ENCODE measurements at regions not wholly inside any gene's neighbourhood (a gene's known extent, or its start where the extent isn't known, plus 50 kb on each side); places are given as distances from the start of the nearest gene placed in this dataset.

DNA sequence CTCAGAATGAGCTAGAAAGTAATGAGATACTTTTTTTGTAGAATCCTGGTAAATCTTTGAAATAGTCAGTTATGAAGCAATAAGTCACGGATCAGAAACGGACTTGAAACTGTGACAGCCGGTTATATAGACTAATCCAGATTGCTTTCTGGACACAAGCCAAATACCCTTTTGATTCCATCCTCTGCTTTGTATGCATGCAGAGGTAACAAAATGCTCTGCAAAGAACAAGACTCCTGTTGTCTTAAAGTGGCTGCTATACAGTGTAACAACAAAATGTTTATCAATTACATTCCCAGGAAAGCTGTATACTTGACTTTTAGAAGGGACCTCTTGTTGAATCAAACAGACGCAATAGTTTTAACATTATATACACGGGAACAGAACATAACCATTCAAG, 66.5 kb upstream of the STARD13 start:
- POLR2A ChIA-PET: no interaction called here
- no peaks in the 10 kb centered on the region for H3K9me3 Mint-ChIP-seq
- no peak overlapping the region for H3K4me3 Mint-ChIP-seq
- TF ChIP-seq, protein P1, sequence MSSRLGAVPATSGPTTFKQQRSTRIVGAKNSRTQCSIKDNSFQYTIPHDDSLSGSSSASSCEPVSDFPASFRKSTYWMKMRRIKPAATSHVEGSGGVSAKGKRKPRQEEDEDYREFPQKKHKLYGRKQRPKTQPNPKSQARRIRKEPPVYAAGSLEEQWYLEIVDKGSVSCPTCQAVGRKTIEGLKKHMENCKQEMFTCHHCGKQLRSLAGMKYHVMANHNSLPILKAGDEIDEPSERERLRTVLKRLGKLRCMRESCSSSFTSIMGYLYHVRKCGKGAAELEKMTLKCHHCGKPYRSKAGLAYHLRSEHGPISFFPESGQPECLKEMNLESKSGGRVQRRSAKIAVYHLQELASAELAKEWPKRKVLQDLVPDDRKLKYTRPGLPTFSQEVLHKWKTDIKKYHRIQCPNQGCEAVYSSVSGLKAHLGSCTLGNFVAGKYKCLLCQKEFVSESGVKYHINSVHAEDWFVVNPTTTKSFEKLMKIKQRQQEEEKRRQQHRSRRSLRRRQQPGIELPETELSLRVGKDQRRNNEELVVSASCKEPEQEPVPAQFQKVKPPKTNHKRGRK (CRISPR knock-in tag; IDR thresholded peaks at IDR 0.05; ENCODE audit: borderline replicate concordance): no peak
- TF ChIP-seq, protein P2, sequence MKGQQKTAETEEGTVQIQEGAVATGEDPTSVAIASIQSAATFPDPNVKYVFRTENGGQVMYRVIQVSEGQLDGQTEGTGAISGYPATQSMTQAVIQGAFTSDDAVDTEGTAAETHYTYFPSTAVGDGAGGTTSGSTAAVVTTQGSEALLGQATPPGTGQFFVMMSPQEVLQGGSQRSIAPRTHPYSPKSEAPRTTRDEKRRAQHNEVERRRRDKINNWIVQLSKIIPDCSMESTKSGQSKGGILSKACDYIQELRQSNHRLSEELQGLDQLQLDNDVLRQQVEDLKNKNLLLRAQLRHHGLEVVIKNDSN (CRISPR knock-in tag; IDR thresholded peaks at IDR 0.05): no peak
- TF ChIP-seq, protein P3, sequence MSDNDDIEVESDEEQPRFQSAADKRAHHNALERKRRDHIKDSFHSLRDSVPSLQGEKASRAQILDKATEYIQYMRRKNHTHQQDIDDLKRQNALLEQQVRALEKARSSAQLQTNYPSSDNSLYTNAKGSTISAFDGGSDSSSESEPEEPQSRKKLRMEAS (CRISPR knock-in tag; IDR thresholded peaks at IDR 0.05): no peak
- TF ChIP-seq SP1 (CRISPR knock-in tag; conservative IDR thresholded peaks at IDR 0.05): no peak
- TF ChIP-seq, protein P4, sequence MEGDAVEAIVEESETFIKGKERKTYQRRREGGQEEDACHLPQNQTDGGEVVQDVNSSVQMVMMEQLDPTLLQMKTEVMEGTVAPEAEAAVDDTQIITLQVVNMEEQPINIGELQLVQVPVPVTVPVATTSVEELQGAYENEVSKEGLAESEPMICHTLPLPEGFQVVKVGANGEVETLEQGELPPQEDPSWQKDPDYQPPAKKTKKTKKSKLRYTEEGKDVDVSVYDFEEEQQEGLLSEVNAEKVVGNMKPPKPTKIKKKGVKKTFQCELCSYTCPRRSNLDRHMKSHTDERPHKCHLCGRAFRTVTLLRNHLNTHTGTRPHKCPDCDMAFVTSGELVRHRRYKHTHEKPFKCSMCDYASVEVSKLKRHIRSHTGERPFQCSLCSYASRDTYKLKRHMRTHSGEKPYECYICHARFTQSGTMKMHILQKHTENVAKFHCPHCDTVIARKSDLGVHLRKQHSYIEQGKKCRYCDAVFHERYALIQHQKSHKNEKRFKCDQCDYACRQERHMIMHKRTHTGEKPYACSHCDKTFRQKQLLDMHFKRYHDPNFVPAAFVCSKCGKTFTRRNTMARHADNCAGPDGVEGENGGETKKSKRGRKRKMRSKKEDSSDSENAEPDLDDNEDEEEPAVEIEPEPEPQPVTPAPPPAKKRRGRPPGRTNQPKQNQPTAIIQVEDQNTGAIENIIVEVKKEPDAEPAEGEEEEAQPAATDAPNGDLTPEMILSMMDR (IDR thresholded peaks at IDR 0.05): no peak
- TF ChIP-seq, protein P5, sequence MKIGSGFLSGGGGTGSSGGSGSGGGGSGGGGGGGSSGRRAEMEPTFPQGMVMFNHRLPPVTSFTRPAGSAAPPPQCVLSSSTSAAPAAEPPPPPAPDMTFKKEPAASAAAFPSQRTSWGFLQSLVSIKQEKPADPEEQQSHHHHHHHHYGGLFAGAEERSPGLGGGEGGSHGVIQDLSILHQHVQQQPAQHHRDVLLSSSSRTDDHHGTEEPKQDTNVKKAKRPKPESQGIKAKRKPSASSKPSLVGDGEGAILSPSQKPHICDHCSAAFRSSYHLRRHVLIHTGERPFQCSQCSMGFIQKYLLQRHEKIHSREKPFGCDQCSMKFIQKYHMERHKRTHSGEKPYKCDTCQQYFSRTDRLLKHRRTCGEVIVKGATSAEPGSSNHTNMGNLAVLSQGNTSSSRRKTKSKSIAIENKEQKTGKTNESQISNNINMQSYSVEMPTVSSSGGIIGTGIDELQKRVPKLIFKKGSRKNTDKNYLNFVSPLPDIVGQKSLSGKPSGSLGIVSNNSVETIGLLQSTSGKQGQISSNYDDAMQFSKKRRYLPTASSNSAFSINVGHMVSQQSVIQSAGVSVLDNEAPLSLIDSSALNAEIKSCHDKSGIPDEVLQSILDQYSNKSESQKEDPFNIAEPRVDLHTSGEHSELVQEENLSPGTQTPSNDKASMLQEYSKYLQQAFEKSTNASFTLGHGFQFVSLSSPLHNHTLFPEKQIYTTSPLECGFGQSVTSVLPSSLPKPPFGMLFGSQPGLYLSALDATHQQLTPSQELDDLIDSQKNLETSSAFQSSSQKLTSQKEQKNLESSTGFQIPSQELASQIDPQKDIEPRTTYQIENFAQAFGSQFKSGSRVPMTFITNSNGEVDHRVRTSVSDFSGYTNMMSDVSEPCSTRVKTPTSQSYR (CRISPR knock-in tag; IDR thresholded peaks at IDR 0.05): no peak
- TF ChIP-seq SMAD4 (CRISPR knock-in tag; IDR thresholded peaks at IDR 0.05): no peak
- no peak for TF ChIP-seq ZNF396 (CRISPR knock-in tag; IDR thresholded peaks at IDR 0.05; ENCODE audit: borderline replicate concordance)
- TF ChIP-seq FOXJ3 (CRISPR knock-in tag; IDR thresholded peaks at IDR 0.05; ENCODE audit: borderline replicate concordance): no peak
- TF ChIP-seq CREM (CRISPR knock-in tag; IDR thresholded peaks at IDR 0.05): no peak
- no peak for TF ChIP-seq PRRX2 (CRISPR knock-in tag; IDR thresholded peaks at IDR 0.05)
- TF ChIP-seq, protein P6, sequence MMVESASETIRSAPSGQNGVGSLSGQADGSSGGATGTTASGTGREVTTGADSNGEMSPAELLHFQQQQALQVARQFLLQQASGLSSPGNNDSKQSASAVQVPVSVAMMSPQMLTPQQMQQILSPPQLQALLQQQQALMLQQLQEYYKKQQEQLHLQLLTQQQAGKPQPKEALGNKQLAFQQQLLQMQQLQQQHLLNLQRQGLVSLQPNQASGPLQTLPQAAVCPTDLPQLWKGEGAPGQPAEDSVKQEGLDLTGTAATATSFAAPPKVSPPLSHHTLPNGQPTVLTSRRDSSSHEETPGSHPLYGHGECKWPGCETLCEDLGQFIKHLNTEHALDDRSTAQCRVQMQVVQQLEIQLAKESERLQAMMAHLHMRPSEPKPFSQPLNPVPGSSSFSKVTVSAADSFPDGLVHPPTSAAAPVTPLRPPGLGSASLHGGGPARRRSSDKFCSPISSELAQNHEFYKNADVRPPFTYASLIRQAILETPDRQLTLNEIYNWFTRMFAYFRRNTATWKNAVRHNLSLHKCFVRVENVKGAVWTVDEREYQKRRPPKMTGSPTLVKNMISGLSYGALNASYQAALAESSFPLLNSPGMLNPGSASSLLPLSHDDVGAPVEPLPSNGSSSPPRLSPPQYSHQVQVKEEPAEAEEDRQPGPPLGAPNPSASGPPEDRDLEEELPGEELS (CRISPR knock-in tag; IDR thresholded peaks at IDR 0.05): no peak
- TF ChIP-seq, protein P7, sequence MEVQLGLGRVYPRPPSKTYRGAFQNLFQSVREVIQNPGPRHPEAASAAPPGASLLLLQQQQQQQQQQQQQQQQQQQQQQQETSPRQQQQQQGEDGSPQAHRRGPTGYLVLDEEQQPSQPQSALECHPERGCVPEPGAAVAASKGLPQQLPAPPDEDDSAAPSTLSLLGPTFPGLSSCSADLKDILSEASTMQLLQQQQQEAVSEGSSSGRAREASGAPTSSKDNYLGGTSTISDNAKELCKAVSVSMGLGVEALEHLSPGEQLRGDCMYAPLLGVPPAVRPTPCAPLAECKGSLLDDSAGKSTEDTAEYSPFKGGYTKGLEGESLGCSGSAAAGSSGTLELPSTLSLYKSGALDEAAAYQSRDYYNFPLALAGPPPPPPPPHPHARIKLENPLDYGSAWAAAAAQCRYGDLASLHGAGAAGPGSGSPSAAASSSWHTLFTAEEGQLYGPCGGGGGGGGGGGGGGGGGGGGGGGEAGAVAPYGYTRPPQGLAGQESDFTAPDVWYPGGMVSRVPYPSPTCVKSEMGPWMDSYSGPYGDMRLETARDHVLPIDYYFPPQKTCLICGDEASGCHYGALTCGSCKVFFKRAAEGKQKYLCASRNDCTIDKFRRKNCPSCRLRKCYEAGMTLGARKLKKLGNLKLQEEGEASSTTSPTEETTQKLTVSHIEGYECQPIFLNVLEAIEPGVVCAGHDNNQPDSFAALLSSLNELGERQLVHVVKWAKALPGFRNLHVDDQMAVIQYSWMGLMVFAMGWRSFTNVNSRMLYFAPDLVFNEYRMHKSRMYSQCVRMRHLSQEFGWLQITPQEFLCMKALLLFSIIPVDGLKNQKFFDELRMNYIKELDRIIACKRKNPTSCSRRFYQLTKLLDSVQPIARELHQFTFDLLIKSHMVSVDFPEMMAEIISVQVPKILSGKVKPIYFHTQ (CRISPR knock-in tag; IDR thresholded peaks at IDR 0.05): no peak
- no peak for TF ChIP-seq NFATC4 (CRISPR knock-in tag; IDR thresholded peaks at IDR 0.05)
- TF ChIP-seq RORB (CRISPR knock-in tag; IDR thresholded peaks at IDR 0.05): no peak
- H3K27ac Mint-ChIP-seq: no peak overlapping the region
- DNase-seq (ENCODE audit: low spot score) (no peak), ATAC-seq (no peak)
- H3K27me3 Mint-ChIP-seq (ENCODE audit: low read depth): peaks cover 33% of the 10 kb centered on the region
- peaks cover 8% of the 10 kb centered on the region for H3K4me1 Mint-ChIP-seq
- H3K36me3 Mint-ChIP-seq: no peaks in the 10 kb centered on the region
- CTCF ChIA-PET: no interaction called here
